SK-N-SH (cell line): ENCODE measurements at regions not wholly inside any gene's neighbourhood (a gene's known extent, or its start where the extent isn't known, plus 50 kb on each side); places are given as distances from the start of the nearest gene placed in this dataset.

Experiments
- CTCF ChIP-seq: fragments of 200-600 bp; sonication (generic); IDR thresholded peaks from 2 replicates; pipeline ENCODE4 v1.6.1; 2017; ENCODE audit warnings: antibody characterized with exemption, mild to moderate bottlenecking, moderate library complexity
- GABPA ChIP-seq: IDR thresholded peaks from 2 replicates; pipeline ENCODE4 v1.4.0; 2012; ENCODE audit warnings: low read depth, mild to moderate bottlenecking
- POLR2AphosphoS5 ChIP-seq: IDR thresholded peaks from 2 replicates; pipeline ENCODE4 v1.6.1; 2012; ENCODE audit warnings: low read depth, low read length

GRCh38 chr9:81445331-81445921 is 243.9 kb downstream of the TLE1 start:
- TF ChIP-seq CTCF (no peak), GABPA (no peak), POLR2AphosphoS5 (no peak)
